ENCODE measurements at regions not wholly inside any gene's neighbourhood (a gene's known extent, or its start where the extent isn't known, plus 50 kb on each side); places are given as distances from the start of the nearest gene placed in this dataset.
"Not testable (repeated sequence)": the region's sequence is repeated elsewhere in the genome, so short reads cannot be mapped to it uniquely, and the experiment has no call there.

DNA sequence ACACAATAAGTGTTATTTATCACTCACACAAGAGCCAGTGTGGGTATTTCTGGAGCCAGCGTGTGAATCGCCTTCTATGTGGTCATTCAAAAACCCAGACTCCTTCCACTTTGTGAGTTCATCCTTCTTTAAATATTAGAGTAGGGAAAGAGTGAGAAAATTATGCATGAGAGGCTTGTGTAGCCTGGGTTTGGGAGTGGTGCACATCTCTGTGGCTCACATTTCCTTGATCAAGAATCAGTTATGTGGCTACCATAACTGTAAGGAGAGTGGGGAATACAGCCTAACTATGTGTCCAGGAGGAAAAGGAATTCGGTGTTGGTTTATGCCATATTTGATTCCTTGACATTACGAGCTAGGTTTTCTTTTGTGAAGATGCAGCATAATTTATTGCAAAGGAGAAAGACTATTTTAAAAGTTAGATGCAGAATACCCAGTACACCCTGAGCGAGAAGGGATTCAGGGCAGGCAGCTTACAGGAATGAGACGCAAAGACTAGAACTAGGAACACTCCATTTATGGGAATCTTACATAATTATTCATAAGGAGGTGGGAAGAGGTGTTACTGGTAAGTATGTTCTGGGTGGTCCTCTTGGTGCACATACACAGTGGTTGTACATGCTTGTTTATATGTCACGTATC lies 638.5 kb downstream of the COL12A1 start:
- H3K27me3 Mint-ChIP-seq, result no peaks in the 10 kb centered on the region

DNA sequence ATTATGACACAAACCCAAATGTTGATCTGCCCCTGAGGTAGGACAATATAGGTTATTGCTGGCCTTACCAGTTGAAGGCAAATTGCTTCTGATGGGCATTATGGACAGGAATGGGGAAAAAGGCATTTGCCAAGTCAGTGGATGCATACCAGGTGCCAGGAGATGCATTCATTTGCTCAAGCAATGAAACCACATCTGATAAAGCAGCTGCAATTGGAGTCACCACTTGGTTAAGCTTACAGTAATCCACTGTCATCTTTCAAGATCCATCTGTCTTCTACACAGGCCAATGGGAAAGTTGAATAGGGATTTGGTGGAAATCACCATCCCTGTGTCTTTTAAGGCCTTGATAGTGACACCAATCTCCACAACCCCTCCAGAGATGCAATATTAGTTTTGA lies 648.6 kb downstream of the COL12A1 start:
- Mint-ChIP-seq H3K27me3 (no peaks in the 10 kb centered on the region), H3K4me3 (no peak overlapping the region), H3K9me3 (peaks cover 0 to 3% of the 10 kb centered on the region in 2 donors), H3K27ac (no peak overlapping the region), H3K4me1 (no peaks in the 10 kb centered on the region)
- no peak for DNase-seq
- no peak for ATAC-seq

More for the DNA sequence above, 638.5 kb downstream of the COL12A1 start:
- ATAC-seq, result no peak
- no peak for DNase-seq
- peaks cover 0 to 5% of the 10 kb centered on the region in 2 donors for H3K9me3 Mint-ChIP-seq
- no peak overlapping the region for H3K27ac Mint-ChIP-seq
- no peak overlapping the region for H3K4me3 Mint-ChIP-seq
- no peaks in the 10 kb centered on the region for H3K4me1 Mint-ChIP-seq

DNA sequence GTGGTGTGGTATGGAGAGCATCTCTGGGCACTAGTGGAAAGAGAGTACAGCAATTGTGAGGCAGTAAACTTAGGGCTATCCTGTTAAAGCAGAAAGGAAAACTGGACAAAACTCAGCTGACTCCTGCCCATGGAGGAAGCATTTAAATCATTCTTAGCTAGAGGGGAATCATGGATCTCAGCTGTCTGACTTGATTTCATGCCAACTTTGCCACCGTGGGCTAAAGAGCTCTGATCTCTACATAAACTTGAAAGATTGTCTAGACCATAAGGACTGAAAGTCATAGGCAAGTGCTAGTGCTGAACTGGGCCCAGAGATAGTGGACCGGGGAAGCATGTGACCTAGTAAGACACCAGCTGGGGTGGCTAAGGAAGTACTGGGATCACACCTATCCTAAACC lies 651.8 kb downstream of the COL12A1 start:
- peak; percentile 20 for ATAC-seq
- Mint-ChIP-seq H3K4me3 (no peak overlapping the region), H3K9me3 (no peaks in the 10 kb centered on the region), H3K27me3 (no peaks in the 10 kb centered on the region), H3K27ac (no peak overlapping the region), H3K4me1 (no peaks in the 10 kb centered on the region)
- DNase-seq, result no peak

DNA sequence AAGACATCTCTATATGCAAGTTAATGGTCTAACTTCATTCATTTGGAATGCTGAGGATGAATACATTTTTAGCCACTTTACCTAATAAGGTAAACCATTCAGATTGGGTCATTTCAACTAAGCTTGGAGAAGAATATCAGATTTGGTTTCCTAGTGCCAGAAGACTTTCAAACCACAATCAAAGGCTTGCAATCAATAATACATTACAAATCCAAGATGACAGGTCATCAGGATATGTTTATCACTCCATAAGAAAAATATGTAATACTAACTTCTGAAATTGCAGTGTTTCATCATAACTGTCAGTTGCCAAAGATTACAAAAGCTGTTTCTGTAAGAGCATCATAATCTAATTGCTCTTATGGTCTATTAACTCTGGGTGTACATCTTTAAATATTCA lies 654.0 kb downstream of the COL12A1 start:
- H3K4me1 Mint-ChIP-seq, result no peaks in the 10 kb centered on the region
- H3K27me3 Mint-ChIP-seq, result no peaks in the 10 kb centered on the region
- no peak overlapping the region for H3K27ac Mint-ChIP-seq
- H3K9me3 Mint-ChIP-seq, result peaks cover 0 to 7% of the 10 kb centered on the region in 2 donors
- ATAC-seq (no peak), DNase-seq (no peak)
- no peak overlapping the region for H3K4me3 Mint-ChIP-seq

DNA sequence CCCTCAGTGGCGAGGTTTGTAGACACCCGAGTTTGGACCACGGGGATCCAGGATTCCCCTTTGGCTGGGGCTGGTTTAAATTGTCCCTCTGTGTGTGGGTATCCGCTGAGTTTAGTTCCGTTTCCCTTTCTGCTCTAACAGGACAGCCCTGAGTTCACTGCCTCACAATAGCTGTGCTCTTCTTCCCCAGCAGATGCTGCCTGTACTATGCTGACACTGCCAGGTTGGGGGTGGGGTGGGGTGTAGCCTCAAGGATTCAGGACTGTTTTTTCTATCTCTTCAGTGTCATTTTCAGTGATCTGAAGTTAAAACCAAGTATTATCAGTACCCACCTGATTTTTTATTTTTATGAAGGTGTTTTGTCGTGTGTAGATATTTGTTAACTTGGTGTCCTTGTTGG lies 655.0 kb downstream of the COL12A1 start:
- Mint-ChIP-seq H3K27me3 (no peaks in the 10 kb centered on the region), H3K4me1 (no peaks in the 10 kb centered on the region), H3K27ac (no peak overlapping the region), H3K9me3 (peaks cover 0 to 7% of the 10 kb centered on the region in 2 donors), H3K4me3 (no peak overlapping the region)
- ATAC-seq (no peak), DNase-seq (no peak)

DNA sequence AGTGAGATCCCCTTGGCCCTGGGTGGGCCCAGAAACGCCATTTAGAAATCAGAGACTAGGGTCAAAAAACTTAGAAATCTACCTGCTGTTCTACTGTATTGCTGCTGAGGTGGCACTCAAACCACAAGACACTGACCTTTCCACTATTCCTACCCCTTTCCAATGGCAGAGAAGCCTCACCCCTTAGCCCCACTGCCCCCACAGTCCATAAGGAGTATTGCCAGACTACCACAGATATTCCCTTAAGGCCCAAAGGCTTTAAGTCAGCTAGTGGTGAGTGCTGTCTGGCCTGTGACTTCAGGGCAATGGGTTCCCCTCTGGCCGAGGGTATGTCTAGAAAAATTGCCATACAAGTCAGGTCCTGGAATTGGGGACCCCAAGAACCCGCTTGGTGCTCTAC lies 656.1 kb downstream of the COL12A1 start:
- ATAC-seq, result no peak
- H3K4me1 Mint-ChIP-seq, result no peaks in the 10 kb centered on the region

GRCh38 chr6:74534465-74535211 lies 671.2 kb downstream of the COL12A1 start:
- no peaks in the 10 kb centered on the region for H3K27me3 Mint-ChIP-seq
- no peaks in the 10 kb centered on the region for H3K4me1 Mint-ChIP-seq
- H3K9me3 Mint-ChIP-seq, result peaks cover 0 to 3% of the 10 kb centered on the region in 2 donors
- ATAC-seq, result no peak
- no peak for DNase-seq
- H3K27ac Mint-ChIP-seq, result no peak overlapping the region
- no peak overlapping the region for H3K4me3 Mint-ChIP-seq

More for the DNA sequence above, 656.1 kb downstream of the COL12A1 start:
- Mint-ChIP-seq H3K27me3 (no peaks in the 10 kb centered on the region), H3K27ac (no peak overlapping the region), H3K4me3 (no peak overlapping the region), H3K9me3 (peaks cover 4 to 7% of the 10 kb centered on the region in 2 donors)
- no peak for DNase-seq

DNA sequence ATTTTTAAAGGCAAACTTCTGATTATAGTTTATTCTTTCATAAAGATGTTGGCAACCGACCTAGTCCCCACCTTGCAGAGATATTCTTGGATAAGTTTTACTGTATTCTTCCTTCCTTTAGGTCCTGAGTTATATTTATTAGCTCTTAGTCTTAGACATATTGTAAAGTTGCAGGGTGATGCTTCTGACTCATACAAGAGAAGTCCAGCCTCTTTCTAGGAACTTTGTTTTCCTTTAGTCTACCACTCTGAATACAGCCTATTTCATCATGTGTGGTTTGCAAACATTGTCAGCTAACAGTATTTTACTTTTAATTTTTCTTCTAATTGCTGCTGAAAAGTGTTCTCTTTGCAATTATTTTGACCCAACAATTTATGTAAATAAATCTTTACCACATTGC lies 686.7 kb downstream of the COL12A1 start:
- H3K27me3 Mint-ChIP-seq, result no peaks in the 10 kb centered on the region
- DNase-seq, result no peak
- no peak overlapping the region for H3K27ac Mint-ChIP-seq
- H3K4me1 Mint-ChIP-seq, result no peaks in the 10 kb centered on the region
- no peak overlapping the region for H3K4me3 Mint-ChIP-seq
- no peak for ATAC-seq
- H3K9me3 Mint-ChIP-seq, result peaks cover 9 to 14% of the 10 kb centered on the region in 2 donors

- H3K27me3 Mint-ChIP-seq, result no peaks in the 10 kb centered on the region
- H3K4me3 Mint-ChIP-seq, result no peak overlapping the region
- H3K4me1 Mint-ChIP-seq, result no peaks in the 10 kb centered on the region
- DNase-seq, result no peak
- no peak overlapping the region for H3K27ac Mint-ChIP-seq
- H3K9me3 Mint-ChIP-seq, result peaks cover 7 to 14% of the 10 kb centered on the region in 2 donors
- ATAC-seq, result no peak
Observed at GRCh38 chr6:74518035-74518434, 687.8 kb downstream of the COL12A1 start.

GRCh38 chr6:74510878-74511277 lies 695.0 kb downstream of the COL12A1 start:
- Mint-ChIP-seq H3K4me3 (no peak overlapping the region), H3K4me1 (no peaks in the 10 kb centered on the region), H3K27ac (no peak overlapping the region), H3K9me3 (peaks cover 16 to 26% of the 10 kb centered on the region in 2 donors), H3K27me3 (no peaks in the 10 kb centered on the region)
- ATAC-seq (no peak), DNase-seq (no peak)

DNA sequence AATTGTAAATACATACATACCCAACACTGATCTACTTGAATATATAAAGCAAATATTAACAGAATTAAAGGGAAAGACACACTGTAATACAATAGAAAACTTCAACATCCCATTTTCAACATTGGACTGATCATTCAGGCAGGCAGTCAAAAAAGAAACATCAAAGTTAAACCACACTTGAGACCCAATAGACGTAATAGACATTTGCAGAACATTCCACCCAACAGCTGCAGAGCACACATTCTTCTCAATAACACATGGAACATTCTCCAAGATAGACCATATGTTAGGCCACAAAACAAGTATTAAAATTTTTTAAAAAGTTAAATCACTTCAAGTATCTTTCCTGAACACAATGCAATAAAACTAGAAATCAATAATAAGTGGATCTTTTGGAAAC lies 698.2 kb downstream of the COL12A1 start:
- no peaks in the 10 kb centered on the region for H3K27me3 Mint-ChIP-seq
- peaks cover 22 to 27% of the 10 kb centered on the region in 2 donors for H3K9me3 Mint-ChIP-seq
- no peak overlapping the region for H3K4me3 Mint-ChIP-seq
- ATAC-seq (no peak), DNase-seq (no peak)
- no peak overlapping the region for H3K27ac Mint-ChIP-seq
- H3K4me1 Mint-ChIP-seq, result no peaks in the 10 kb centered on the region

DNA sequence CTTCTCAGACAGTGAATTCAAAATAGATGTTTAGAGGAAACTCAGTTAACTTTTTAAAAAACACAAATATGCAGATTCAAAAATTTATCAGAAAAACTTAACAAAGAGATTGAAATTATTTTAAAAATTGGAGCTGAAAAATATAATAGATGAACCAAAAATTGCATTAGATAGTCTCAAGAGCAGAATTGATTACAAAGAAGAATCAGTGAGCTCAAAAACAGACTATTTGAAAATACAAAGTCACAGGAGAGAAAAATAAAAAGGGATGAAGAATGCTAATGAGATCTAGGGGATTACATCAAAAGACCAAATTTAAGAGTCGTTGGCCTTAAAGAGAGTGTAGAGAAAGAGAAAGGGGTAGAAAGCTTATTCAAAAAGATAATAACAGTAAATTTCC lies 700.5 kb downstream of the COL12A1 start:
- DNase-seq, result no peak
- Mint-ChIP-seq H3K27me3 (no peaks in the 10 kb centered on the region), H3K27ac (no peak overlapping the region), H3K4me1 (no peaks in the 10 kb centered on the region), H3K4me3 (no peak overlapping the region), H3K9me3 (peaks cover 19 to 27% of the 10 kb centered on the region in 2 donors)
- ATAC-seq, result no peak

- Mint-ChIP-seq H3K4me1 (no peaks in the 10 kb centered on the region), H3K27me3 (no peaks in the 10 kb centered on the region), H3K27ac (no peak overlapping the region), H3K9me3 (peaks cover 19 to 27% of the 10 kb centered on the region in 2 donors), H3K4me3 (no peak overlapping the region)
- DNase-seq, result no peak
- no peak for ATAC-seq
Observed at GRCh38 chr6:74504941-74505340, 700.9 kb downstream of the COL12A1 start.

DNA sequence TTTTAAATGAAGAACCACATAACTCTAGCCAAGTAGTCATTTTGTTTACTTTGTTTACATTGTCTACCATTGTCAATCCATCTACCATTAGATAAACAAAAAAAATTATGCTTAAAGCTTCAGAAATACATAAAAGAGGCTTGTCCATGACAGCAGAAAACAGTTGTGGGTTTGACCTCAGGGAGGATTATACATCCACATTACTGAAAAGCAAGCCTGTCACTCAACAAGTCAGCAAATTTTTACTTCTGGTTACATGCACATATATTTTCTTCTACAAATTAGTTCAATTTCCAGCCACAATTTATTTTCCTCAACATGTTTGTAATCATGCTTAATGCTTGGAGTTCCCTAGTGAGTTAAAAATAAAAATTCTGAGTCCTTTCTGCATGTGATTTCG lies 713.3 kb downstream of the COL12A1 start:
- ATAC-seq, result no peak
- Mint-ChIP-seq H3K9me3 (peaks cover 0 to 6% of the 10 kb centered on the region in 2 donors), H3K27me3 (no peaks in the 10 kb centered on the region)

GRCh38 chr6:74491844-74492374 lies 713.9 kb downstream of the COL12A1 start:
- Mint-ChIP-seq H3K27me3 (no peaks in the 10 kb centered on the region), H3K9me3 (peaks cover 2 to 8% of the 10 kb centered on the region in 2 donors), H3K4me1 (no peaks in the 10 kb centered on the region), H3K4me3 (no peak overlapping the region), H3K27ac (no peak overlapping the region)
- DNase-seq (no peak), ATAC-seq (no peak)

More for the DNA sequence above, 713.3 kb downstream of the COL12A1 start:
- H3K27ac Mint-ChIP-seq, result no peak overlapping the region
- no peak for DNase-seq
- H3K4me1 Mint-ChIP-seq, result no peaks in the 10 kb centered on the region
- H3K4me3 Mint-ChIP-seq, result no peak overlapping the region

- ATAC-seq, H3K27ac Mint-ChIP-seq, DNase-seq, H3K4me1 Mint-ChIP-seq, H3K4me3 Mint-ChIP-seq, H3K27me3 Mint-ChIP-seq: not testable (repeated sequence)
- peaks cover 7 to 16% of the 10 kb centered on the region in 2 donors for H3K9me3 Mint-ChIP-seq
Observed at GRCh38 chr6:74488726-74489125, 717.1 kb downstream of the COL12A1 start.

All from stimulated activated naive CD8-positive, alpha-beta T cell treated with anti-CD3 and anti-CD28 coated beads, Interleukin-15, amount 100 ng/mL, for 72 hours (primary cell).